ENCODE measurements at regions not wholly inside any gene's neighbourhood (a gene's known extent, or its start where the extent isn't known, plus 50 kb on each side); places are given as distances from the start of the nearest gene placed in this dataset.
"Not testable (repeated sequence)": the region's sequence is repeated elsewhere in the genome, so short reads cannot be mapped to it uniquely, and the experiment has no call there.

DNA sequence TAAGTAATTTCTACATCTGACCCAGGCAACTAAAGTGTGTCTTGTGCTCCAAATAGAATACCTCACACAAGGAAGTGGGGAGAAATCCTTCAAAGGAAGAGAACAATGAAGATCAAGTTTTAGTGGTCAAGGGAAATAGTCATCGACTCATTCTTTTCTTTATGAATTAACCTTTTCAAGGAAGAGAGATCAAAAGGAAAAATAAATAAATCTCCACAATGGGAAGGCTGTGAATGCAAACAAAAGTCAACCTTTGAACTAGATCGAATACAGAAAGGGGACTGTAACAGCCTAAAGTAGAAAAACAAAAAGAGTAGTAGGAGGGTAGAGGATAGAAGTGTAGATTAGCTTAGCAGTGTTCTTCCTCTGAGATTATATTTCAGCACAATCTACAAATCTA lies 274.6 kb upstream of the COBL start:
- no peak for DNase-seq

DNA sequence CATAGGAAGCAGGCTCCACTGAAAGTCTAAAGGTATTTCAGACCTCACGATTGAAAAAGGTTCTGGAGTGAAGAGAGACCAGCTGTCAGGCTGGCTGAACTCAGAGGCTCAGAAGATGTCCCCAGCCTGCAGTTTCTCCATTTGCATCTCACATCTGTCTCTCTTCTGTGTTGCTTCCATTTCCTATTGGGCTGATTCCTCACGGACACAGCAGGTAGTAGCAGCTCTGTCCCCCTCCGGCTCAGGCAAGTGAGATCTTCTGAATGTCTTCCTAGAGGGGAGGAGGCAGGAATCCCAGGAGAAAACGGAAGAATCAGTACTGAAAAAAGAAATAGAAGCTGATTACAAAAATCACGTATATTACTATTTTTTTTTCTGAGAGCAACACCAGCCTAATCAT lies 274.1 kb upstream of the COBL start:
- no peak for DNase-seq

- DNase-seq, result no peak
These were observed 272.5 kb upstream of the COBL start for GRCh38 chr7:51589111-51589510.

DNA sequence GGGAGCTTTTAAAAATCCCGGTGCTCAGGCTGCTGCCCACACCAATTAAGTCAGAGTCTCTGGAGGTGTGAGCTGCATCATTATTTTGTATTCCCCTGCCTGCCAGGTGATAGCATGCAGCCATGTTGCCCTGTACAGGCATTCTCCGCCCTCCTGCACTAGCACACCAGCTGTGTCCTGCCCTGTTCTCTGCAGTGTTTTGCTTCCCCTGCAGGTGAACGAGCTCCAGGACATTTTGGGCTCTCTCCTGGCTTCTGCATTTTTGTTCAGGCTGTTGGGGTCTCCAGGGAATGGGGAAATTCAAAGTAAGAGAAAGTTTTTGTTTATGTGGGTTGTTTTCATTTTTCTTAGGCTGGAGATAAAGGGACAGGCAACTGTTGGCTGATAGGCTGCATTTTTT lies 271.0 kb upstream of the COBL start:
- no peak for DNase-seq

DNA sequence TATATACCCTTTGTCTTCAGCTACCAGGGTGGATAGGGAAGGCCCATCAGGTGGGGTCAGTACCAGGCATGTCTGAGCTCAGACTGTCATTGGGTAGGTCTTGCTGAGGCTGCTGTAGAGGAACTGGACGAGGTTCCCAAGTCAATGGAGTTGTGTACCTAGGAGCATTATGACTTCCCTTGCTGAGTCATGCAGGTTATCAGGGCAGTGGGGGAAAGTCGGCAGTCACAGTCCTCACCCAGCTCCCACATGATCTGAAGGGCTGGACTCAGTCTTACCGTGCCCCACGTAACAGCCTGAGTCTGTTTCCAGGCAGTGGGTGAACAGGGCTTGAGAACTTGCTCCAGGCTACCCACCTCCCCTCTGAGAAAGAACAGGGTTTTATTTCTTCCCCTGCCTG lies 260.8 kb upstream of the COBL start:
- DNase-seq, result no peak

DNA sequence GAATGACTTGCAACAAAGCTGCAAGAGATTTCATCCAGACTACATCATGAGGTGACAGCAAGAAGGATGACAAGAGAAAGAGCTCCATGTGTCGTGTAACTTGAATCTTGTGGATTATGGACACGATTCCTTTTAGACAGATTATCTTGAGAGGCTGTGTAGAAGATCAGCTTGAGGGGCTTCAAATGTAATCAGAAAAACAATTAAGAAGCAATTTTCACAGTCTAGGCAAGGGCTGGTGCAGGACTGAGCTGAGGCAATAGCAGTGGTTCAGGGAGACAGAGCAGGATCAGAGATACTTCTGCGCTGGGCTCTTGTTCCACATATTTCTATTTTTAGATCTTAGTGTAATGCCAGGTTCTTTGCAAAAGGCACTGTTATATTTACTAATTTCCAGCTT lies 253.0 kb upstream of the COBL start:
- no peak for DNase-seq

- DNase-seq, result no peak
These were observed 252.6 kb upstream of the COBL start for GRCh38 chr7:51569176-51569575.

DNA sequence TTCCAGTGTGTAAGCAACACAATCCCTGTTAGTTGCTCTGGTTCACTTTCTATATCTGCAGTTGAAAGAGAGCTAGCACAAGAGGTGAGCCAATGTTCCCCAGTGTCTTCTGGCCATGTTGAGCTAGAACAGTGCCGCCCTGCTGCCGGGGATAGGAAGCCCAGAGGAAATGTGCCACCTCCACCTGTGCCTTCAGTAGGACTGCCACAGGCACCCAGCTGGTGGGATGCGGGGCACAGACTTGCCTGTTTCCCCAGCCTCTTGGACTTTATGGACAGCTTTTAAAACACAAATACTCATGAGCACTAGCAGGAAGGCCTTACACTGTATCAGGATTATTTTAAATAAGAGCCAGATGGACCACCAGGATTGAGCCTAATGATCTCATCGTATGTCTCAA lies 234.5 kb upstream of the COBL start:
- no peak for DNase-seq

GRCh38 chr7:51545131-51545530 lies 228.5 kb upstream of the COBL start:
- DNase-seq, result no peak

DNA sequence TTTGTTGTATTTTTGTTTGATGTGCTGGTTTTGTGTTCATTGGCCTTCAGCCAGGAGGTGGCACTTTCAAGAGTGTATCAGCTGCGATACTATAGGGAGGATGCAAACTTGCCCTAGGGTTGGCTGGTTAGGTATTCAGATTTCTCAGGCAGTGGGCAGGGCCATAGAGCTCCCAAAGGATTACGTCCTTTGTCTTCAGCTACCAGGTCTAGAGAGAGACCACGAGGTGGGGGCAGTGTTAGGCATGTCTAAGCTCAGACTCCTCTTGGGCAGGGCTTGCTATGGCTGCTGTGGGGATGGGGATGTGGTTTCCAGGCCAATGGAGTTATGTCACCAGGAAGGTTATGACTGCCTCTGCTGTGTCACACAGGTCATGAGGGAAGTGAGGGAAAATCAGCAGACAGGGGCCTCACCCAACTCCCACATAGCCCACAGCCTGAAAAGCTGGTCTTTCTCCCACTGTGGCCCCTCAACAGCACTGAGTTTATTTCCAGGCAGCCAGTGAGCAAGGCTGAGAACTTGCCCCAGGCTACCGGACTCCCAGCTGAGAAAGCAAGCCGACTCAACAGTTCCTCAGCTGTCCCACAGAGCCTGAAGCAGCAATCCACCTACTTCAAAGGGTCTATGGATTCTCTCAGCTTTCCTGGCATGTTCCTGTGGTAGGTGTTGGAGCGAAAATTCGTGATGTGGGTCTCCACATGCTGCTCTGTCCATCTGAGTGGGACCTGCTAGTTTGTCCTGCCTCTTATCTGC lies 227.4 kb upstream of the COBL start:
- no peak for DNase-seq

- not testable (repeated sequence) for DNase-seq
These were observed 224.3 kb upstream of the COBL start for GRCh38 chr7:51540906-51541305.

DNA sequence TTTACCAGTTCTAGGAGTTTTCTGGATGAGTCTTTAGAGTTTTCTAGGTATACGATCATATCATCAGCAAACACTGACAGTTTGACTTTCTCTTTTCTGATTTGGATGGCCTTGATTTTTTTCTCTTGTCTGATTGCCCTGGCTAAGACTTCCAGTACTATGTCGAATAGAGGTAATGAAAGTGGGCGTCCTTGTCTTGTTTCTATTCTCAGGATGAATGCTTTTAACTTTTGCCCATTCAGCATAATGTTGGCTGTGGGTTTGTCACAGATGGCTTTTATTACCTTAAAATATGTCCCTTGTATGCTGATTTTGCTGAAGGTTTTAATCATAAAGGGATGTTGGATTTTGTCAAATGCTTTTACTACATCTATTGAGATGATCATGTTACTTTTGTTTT lies 223.2 kb upstream of the COBL start:
- no peak for DNase-seq

DNA sequence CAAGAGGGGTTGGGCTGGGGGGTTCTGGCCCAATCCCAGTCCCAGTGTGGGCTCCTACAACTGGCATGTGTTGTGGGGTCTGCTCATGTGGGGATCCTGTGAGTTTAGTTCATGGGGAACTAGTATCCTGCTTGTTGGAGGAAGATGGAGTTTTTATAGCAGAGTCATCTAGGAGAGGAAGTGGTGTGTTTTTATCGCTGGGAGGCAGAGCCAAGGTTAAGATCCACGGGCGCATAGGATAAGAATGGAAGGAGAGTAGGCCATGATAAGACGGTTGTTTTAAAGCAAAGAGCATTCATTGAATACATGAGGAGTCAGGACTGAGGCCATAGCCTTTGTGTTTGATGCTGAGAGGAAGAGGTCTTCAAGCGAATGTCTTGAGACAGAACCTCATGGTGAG lies 211.6 kb upstream of the COBL start:
- no peak for DNase-seq

GRCh38 chr7:51521694-51522312 lies 205.2 kb upstream of the COBL start:
- DNase-seq, result no peak

DNA sequence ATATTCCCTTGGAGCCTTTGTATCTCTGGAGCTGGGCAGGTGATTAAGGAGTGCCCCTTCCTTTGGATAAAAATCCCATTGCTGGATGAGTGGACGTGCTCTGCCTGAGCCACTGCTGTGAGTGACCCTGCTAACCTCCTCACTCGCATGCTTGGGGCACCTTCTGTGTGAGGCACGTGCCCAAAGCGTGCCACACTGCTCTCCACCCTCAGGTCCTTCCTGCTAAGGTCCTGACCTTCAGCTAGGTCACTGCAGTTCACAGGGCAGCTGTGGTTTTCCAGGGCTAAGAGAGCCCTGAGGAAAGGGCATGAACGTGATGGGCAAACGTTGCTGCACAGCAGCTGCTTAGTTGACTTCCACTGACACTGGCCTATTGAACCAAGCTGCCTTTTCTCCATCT lies 204.4 kb upstream of the COBL start:
- no peak for DNase-seq

DNA sequence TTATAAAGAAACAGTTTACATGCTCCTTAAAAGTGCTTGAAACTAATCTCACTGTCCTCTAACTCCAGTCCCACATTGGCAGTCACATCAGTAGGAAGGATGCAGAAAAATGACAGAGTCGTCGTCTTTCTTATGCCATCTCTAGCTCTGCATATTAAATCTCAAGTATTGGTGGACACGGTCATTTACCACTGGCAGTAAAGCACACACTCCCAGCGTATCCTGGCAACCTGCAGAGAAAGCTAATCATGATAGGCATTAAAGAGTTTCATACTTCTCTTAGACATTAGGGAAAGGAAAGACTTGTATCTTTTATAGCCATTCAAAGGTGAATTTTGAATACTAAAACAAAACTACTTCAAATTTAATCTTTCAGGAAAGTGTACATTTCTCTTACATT lies 202.0 kb upstream of the COBL start:
- DNase-seq, result no peak

DNA sequence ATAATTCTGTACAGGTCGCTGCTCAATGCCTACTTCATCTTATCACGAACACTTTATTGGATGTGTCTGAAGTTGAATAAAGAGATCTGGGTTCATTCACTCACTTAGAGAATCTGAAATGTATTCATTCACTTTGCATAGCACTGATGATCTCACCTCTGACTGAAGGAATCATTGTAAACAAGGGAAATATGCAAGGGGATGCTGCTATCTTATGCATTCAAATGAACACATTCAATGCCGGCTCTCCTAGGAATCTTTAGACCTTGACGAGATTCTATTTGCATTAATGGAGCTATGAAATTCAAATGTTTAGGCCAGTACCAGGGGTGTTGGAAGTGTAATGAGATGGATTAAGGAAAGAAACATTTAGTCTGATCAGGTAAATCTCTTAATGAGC lies 200.6 kb upstream of the COBL start:
- no peak for DNase-seq

DNA sequence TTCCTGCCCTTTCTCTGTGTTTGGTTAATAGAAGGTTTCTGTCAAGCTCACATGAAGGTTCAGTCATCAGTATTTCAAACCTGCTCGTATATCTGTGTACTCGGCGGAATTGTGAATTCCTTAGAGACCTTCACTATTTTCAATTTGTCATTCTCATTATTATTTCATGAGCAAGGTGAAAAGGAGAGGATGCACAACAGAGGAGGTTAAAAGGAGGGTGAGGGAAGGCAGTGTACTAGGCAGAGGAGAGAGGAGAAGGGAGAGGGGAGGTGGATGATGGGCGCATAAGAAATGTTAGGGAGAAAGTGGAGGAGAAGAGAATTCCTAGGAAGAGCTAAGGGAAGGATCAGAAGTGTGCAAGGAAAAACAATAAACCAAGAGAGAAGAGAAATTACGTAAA lies 185.0 kb upstream of the COBL start:
- no peak for DNase-seq

DNA sequence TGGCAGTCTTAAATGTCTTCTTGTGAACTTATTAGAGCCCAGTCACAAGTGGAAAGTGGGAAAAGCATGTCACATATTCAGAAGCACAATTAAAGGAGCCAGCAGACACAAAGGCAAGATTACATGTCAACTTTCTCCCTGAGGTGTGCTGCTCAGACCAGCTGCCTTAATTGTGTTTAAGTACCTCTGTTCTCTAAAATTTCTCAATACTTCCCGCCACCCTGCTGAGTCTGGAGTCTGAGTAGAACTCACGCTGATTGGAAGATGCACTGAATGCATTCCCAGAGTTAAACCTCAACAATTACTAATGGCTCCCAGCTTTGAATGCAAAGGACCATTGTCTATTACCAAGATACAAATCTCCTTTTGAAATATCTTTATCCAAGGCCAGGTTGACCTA lies 166.4 kb upstream of the COBL start:
- no peak for DNase-seq

DNA sequence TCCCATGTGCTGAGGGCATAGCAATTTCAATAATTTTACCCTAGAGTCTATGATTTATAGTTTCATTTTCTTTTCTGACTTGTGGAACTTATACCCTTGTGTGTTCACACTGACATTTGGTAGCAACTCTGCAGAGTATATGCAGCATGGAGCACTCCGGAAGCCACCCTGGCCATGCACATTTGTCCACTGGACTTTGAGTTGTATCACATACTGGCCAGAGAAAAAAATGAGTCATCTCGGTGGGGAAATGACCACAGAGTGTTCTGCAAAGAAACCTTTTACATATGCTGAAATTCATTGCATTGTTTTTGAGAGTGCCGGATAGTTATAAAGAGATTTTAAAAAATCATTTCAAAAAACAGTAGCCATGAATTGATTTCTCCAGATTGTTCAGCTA lies 164.8 kb upstream of the COBL start:
- no peak for DNase-seq

DNA sequence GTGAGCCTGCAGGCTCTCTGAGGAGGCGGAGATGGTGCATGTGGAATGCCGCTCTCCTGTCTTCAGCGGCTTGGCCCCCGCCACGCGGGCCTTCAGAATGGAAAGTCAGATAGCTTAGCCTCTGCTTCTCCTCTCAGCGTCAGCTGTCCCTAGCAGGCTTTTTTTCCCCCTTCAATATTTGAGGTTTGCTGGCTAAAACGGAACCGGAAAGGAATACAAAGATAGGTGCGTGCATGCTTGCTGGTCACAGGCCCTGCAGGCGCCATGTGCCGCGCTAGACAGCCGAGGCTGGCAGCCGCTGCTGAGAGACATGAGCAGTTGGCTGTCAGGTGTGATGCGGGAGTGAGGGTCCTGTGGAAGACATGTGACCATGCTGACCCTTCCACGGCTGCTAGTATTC lies 161.2 kb upstream of the COBL start:
- DNase-seq, result no peak

DNA sequence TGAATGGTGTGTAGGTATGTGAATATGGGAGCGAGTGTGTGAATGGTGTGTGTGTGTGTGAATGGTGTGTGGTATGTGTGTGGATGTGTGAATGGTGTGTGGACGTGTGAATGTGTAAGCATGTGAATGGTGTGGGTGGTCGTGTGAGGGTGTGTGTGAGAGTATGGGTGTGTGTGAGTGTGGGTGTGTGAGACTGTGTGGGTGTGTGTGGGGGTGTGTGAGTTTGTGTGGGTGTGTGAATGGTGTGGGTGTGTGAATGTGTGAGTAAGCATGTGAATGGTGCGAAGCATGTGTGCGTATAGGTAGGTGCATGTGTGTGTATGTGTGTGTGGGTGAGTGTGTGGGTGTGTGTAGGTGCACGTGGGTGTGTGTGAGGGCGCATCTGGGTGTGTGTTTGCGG lies 160.7 kb upstream of the COBL start:
- DNase-seq, result no peak

- no peak for DNase-seq
These were observed 159.4 kb upstream of the COBL start for GRCh38 chr7:51476026-51476425.

- no peak for DNase-seq
These were observed 156.3 kb upstream of the COBL start for GRCh38 chr7:51472873-51473272.

GRCh38 chr7:51471981-51472296 lies 155.3 kb upstream of the COBL start:
- no peak for DNase-seq
